Ramos (cell line): ENCODE measurements at regions not wholly inside any gene's neighbourhood (a gene's known extent, or its start where the extent isn't known, plus 50 kb on each side); places are given as distances from the start of the nearest gene placed in this dataset.

Experiments used
- in situ Hi-C: fragments of 300-500 bp; cut with MboI; formaldehyde crosslinking; loops from one replicate; pipeline ENCODE4 v1.14.3; 2022; ENCODE audit warnings: low sequenced_read_pairs; ENCODE audit not compliant: unreplicated experiment

GRCh38 chr7:85561706-85562105 lies 374.9 kb upstream of the SEMA3D start:
- in situ Hi-C loops: no loop called here

GRCh38 chr7:85554236-85555178 lies 367.7 kb upstream of the SEMA3D start:
- in situ Hi-C loops: no loop called here

GRCh38 chr7:85535974-85536729 lies 349.3 kb upstream of the SEMA3D start:
- in situ Hi-C loops: loop anchor here (25.0 kb wide), 1 partner anchor 499 kb away; no protein-coding TSS in a partner anchor

GRCh38 chr7:85529831-85530230 lies 343.0 kb upstream of the SEMA3D start:
- in situ Hi-C loops: loop anchor here (25.0 kb wide), 1 partner anchor 493 kb away; no protein-coding TSS in a partner anchor

GRCh38 chr7:85529201-85529600 lies 342.3 kb upstream of the SEMA3D start:
- in situ Hi-C loops: loop anchor here (25.0 kb wide), 1 partner anchor 492 kb away; no protein-coding TSS in a partner anchor

- in situ Hi-C loops: loop anchor here (25.0 kb wide), 1 partner anchor 491 kb away; no protein-coding TSS in a partner anchor
Observed at GRCh38 chr7:85528581-85528980, 341.7 kb upstream of the SEMA3D start.

GRCh38 chr7:85525676-85526075 lies 338.8 kb upstream of the SEMA3D start:
- in situ Hi-C loops: loop anchor here (25.0 kb wide), 1 partner anchor 488 kb away; no protein-coding TSS in a partner anchor

- in situ Hi-C loops: no loop called here
Observed at GRCh38 chr7:85522070-85522469, 335.2 kb upstream of the SEMA3D start.

GRCh38 chr7:85521108-85521694 lies 334.3 kb upstream of the SEMA3D start:
- in situ Hi-C loops: no loop called here

- in situ Hi-C loops: no loop called here
Observed at GRCh38 chr7:85520175-85520574, 333.3 kb upstream of the SEMA3D start.

- in situ Hi-C loops: no loop called here
Observed at GRCh38 chr7:85516675-85517074, 329.8 kb upstream of the SEMA3D start.

- in situ Hi-C loops: no loop called here
Observed at GRCh38 chr7:85512790-85513189, 325.9 kb upstream of the SEMA3D start.

- in situ Hi-C loops: no loop called here
Observed at GRCh38 chr7:85510287-85510686, 323.4 kb upstream of the SEMA3D start.

GRCh38 chr7:85509476-85509875 lies 322.6 kb upstream of the SEMA3D start:
- in situ Hi-C loops: no loop called here

- in situ Hi-C loops: no loop called here
Observed at GRCh38 chr7:85508642-85509410, 322.0 kb upstream of the SEMA3D start.

- in situ Hi-C loops: no loop called here
Observed at GRCh38 chr7:85498031-85498430, 311.2 kb upstream of the SEMA3D start.

- in situ Hi-C loops: no loop called here
Observed at GRCh38 chr7:85489498-85489897, 302.6 kb upstream of the SEMA3D start.

- in situ Hi-C loops: no loop called here
Observed at GRCh38 chr7:85488406-85488805, 301.6 kb upstream of the SEMA3D start.

- in situ Hi-C loops: no loop called here
Observed at GRCh38 chr7:85483177-85483576, 296.3 kb upstream of the SEMA3D start.

GRCh38 chr7:85480666-85481065 lies 293.8 kb upstream of the SEMA3D start:
- in situ Hi-C loops: no loop called here
